Peyer's patch (tissue), 4 donors: ENCODE measurements at regions not wholly inside any gene's neighbourhood (a gene's known extent, or its start where the extent isn't known, plus 50 kb on each side); places are given as distances from the start of the nearest gene placed in this dataset.

ENCODE experiments used
- CTCF ChIP-seq, 6 experiments: fragments of 450-650 bp in 4 of 6; fragments of 200-600 bp in 2 of 6; sonication (generic) in 1 of 6; IDR thresholded peaks; one replicate each; pipeline ENCODE4 v1.5.1; 2017 to 2019; ENCODE audit warnings: antibody characterized with exemption in 6 of 6, mild to moderate bottlenecking in 3 of 6, moderate library complexity in 1 of 6
- POLR2A ChIP-seq, 2 donors: fragments of 450-650 bp; IDR thresholded peaks; one replicate each; pipeline ENCODE4 v1.5.1; 2017; ENCODE audit warnings: antibody characterized with exemption in 2 of 2, mild to moderate bottlenecking in 2 of 2, moderate library complexity in 2 of 2

GRCh38 chr3:177461765-177462164 is 264.5 kb upstream of the TBL1XR1 start:
- no peak for TF ChIP-seq CTCF (IDR thresholded peaks at IDR 0.05)
- no peak for TF ChIP-seq POLR2A (IDR thresholded peaks at IDR 0.05)
